ENCODE measurements at regions not wholly inside any gene's neighbourhood (a gene's known extent, or its start where the extent isn't known, plus 50 kb on each side); places are given as distances from the start of the nearest gene placed in this dataset.
"Not testable (repeated sequence)": the region's sequence is repeated elsewhere in the genome, so short reads cannot be mapped to it uniquely, and the experiment has no call there.

DNA sequence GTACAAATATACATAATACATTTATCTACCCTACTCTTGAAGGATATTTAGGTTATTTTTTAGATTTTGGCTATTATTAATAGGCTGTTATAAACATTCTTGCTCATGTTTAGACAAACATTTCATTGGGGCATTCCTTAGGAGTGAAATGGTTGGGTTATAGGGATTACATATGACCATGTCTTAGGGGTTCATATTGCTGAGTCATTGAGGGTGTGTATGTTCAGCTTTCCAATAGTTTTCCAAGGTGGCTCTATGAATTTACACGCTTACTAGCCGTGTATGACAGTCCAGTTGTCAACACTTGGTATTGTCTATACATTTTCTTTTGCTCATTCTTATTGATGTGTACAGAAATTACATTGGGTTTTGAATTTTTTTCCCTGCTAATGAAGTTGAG lies 125.8 kb downstream of the OXSM start (continued):
- TF ChIP-seq, protein P1, sequence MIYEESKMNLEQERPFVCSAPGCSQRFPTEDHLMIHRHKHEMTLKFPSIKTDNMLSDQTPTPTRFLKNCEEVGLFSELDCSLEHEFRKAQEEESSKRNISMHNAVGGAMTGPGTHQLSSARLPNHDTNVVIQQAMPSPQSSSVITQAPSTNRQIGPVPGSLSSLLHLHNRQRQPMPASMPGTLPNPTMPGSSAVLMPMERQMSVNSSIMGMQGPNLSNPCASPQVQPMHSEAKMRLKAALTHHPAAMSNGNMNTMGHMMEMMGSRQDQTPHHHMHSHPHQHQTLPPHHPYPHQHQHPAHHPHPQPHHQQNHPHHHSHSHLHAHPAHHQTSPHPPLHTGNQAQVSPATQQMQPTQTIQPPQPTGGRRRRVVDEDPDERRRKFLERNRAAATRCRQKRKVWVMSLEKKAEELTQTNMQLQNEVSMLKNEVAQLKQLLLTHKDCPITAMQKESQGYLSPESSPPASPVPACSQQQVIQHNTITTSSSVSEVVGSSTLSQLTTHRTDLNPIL (CRISPR knock-in tag; IDR thresholded peaks at IDR 0.05; ENCODE audit: low read depth), result no peak
- TF ChIP-seq ZFP30 (CRISPR knock-in tag; IDR thresholded peaks at IDR 0.05) (no peak), ZNF565 (CRISPR knock-in tag; conservative IDR thresholded peaks at IDR 0.05; ENCODE audit: low read depth) (no peak), OSR1 (CRISPR knock-in tag; IDR thresholded peaks at IDR 0.05) (no peak), TCF4 (CRISPR knock-in tag; IDR thresholded peaks at IDR 0.05; ENCODE audit: borderline replicate concordance) (no peak), ZC3H10 (CRISPR knock-in tag; IDR thresholded peaks at IDR 0.05) (no peak), BACH2 (CRISPR knock-in tag; IDR thresholded peaks at IDR 0.05; ENCODE audit: borderline replicate concordance) (no peak)
- TF ChIP-seq, protein P2, sequence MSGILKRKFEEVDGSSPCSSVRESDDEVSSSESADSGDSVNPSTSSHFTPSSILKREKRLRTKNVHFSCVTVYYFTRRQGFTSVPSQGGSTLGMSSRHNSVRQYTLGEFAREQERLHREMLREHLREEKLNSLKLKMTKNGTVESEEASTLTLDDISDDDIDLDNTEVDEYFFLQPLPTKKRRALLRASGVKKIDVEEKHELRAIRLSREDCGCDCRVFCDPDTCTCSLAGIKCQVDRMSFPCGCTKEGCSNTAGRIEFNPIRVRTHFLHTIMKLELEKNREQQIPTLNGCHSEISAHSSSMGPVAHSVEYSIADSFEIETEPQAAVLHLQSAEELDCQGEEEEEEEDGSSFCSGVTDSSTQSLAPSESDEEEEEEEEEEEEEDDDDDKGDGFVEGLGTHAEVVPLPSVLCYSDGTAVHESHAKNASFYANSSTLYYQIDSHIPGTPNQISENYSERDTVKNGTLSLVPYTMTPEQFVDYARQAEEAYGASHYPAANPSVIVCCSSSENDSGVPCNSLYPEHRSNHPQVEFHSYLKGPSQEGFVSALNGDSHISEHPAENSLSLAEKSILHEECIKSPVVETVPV (CRISPR knock-in tag; IDR thresholded peaks at IDR 0.05), result no peak
- TF ChIP-seq, protein P3, sequence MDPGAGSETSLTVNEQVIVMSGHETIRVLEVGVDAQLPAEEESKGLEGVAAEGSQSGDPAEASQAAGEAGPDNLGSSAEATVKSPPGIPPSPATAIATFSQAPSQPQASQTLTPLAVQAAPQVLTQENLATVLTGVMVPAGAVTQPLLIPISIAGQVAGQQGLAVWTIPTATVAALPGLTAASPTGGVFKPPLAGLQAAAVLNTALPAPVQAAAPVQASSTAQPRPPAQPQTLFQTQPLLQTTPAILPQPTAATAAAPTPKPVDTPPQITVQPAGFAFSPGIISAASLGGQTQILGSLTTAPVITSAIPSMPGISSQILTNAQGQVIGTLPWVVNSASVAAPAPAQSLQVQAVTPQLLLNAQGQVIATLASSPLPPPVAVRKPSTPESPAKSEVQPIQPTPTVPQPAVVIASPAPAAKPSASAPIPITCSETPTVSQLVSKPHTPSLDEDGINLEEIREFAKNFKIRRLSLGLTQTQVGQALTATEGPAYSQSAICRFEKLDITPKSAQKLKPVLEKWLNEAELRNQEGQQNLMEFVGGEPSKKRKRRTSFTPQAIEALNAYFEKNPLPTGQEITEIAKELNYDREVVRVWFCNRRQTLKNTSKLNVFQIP (CRISPR knock-in tag; IDR thresholded peaks at IDR 0.05; ENCODE audit: borderline replicate concordance, low read depth), result no peak

DNA sequence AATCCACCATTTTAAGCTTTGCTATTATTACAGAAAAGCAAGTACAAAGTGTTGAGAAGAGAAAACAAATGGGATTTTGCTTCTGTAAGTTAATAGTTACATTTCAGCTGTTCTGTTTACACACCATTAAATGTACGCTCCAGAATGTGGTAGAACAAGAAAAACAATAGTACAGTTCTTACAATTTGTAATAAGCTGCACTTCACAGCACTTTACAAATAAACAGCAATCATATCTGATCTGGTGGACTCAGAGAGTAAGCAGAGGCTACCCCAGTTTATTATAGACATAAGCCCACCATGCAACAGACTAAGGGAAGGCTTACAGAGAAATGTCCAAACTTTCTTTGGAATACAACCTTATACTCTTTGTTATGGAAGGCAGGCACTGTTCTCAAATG lies 126.4 kb downstream of the OXSM start:
- TF ChIP-seq ISL1 (CRISPR knock-in tag; IDR thresholded peaks at IDR 0.05), result no peak
- no peak for TF ChIP-seq ZFP30 (CRISPR knock-in tag; IDR thresholded peaks at IDR 0.05)
- TF ChIP-seq, protein P1 (CRISPR knock-in tag; IDR thresholded peaks at IDR 0.05; ENCODE audit: low read depth), result no peak
- no peak for TF ChIP-seq ZNF70 (CRISPR knock-in tag; IDR thresholded peaks at IDR 0.05)
- TF ChIP-seq, protein P3 (CRISPR knock-in tag; IDR thresholded peaks at IDR 0.05; ENCODE audit: borderline replicate concordance, low read depth), result no peak
- TF ChIP-seq PPARA (CRISPR knock-in tag; IDR thresholded peaks at IDR 0.05; ENCODE audit: borderline replicate concordance), result no peak
- no peak for TF ChIP-seq OSR1 (CRISPR knock-in tag; IDR thresholded peaks at IDR 0.05)
- TF ChIP-seq, protein P4, sequence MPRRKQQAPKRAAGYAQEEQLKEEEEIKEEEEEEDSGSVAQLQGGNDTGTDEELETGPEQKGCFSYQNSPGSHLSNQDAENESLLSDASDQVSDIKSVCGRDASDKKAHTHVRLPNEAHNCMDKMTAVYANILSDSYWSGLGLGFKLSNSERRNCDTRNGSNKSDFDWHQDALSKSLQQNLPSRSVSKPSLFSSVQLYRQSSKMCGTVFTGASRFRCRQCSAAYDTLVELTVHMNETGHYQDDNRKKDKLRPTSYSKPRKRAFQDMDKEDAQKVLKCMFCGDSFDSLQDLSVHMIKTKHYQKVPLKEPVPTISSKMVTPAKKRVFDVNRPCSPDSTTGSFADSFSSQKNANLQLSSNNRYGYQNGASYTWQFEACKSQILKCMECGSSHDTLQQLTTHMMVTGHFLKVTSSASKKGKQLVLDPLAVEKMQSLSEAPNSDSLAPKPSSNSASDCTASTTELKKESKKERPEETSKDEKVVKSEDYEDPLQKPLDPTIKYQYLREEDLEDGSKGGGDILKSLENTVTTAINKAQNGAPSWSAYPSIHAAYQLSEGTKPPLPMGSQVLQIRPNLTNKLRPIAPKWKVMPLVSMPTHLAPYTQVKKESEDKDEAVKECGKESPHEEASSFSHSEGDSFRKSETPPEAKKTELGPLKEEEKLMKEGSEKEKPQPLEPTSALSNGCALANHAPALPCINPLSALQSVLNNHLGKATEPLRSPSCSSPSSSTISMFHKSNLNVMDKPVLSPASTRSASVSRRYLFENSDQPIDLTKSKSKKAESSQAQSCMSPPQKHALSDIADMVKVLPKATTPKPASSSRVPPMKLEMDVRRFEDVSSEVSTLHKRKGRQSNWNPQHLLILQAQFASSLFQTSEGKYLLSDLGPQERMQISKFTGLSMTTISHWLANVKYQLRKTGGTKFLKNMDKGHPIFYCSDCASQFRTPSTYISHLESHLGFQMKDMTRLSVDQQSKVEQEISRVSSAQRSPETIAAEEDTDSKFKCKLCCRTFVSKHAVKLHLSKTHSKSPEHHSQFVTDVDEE (CRISPR knock-in tag; IDR thresholded peaks at IDR 0.05), result no peak
- TF ChIP-seq CSDC2 (CRISPR knock-in tag; IDR thresholded peaks at IDR 0.05), result no peak
- no peak for TF ChIP-seq ARNTL (CRISPR knock-in tag; IDR thresholded peaks at IDR 0.05; ENCODE audit: borderline replicate concordance, low read depth)
- ATAC-seq, result no peak

DNA sequence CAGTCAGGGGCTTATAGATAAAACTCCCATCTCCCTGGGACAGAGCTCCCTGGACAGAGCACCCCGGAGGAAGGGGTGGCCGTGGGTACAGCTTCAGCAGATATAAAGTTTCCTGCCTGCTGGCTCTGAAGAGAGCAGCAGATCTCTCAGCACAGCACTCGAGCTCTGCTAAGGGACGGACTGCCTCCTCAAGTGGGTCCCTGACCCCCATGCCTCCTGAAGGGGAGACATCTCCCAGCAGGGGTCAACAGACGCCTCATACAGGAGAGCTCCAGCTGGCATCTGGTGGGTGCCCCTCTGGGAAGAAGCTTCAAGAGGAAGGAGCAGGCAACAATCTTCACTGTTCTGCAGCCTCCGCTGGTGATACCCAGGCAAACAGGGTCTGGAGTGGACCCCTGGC lies 142.1 kb downstream of the OXSM start:
- ATAC-seq, result not testable (repeated sequence)

DNA sequence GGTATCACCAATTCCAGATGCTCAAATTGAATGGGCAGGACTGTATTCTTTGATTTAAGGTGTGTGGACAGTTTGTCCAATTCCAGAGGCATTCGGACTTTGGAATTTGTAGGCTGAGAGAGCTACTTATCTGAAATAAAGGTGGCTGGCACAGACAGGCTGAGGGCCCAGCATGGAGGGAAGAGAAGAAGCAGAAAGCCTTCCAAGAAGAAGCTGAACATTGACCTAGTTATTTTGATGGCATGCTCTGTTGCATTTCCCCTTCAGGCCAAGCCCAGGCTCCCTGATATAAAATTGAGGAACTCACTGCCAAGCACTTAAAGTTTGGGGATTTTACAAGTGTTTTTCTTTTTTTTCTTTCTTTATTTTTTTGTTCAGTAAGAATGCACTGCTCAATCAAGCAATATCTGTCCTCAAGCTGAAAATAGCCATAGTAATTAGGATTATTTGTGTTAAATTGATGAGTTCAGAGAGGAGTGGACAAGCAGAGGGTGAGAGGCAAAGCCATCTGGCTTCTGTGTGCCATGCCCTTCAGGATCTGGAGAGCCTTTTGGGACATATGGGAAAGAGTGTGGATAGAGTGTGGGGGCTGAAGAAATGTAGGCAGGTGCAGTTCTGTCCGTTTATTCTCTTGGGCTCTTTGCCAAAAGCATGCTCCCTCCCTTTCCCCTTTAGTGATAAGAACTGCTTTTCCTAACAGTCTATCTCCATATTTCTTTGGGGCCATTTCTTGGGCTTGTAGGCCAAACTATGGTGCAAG lies 148.9 kb downstream of the OXSM start:
- no peak for ATAC-seq
- TF ChIP-seq GLIS3 (CRISPR knock-in tag; IDR thresholded peaks at IDR 0.05) (no peak), TOX (CRISPR knock-in tag; IDR thresholded peaks at IDR 0.05; ENCODE audit: borderline replicate concordance) (no peak), ZNF565 (CRISPR knock-in tag; conservative IDR thresholded peaks at IDR 0.05; ENCODE audit: low read depth) (no peak), ARNTL (CRISPR knock-in tag; IDR thresholded peaks at IDR 0.05; ENCODE audit: borderline replicate concordance, low read depth) (no peak), TCF4 (CRISPR knock-in tag; IDR thresholded peaks at IDR 0.05; ENCODE audit: borderline replicate concordance) (no peak), ZFP30 (CRISPR knock-in tag; IDR thresholded peaks at IDR 0.05) (no peak)
- TF ChIP-seq, protein P4 (CRISPR knock-in tag; IDR thresholded peaks at IDR 0.05), result no peak
- TF ChIP-seq, protein P3 (CRISPR knock-in tag; IDR thresholded peaks at IDR 0.05; ENCODE audit: borderline replicate concordance, low read depth), result no peak

Data from SK-N-SH treated with all-trans-retinoic acid at 6 μM for 48 hours (cell line).